Heart right ventricle (tissue), 16 donors: ENCODE measurements at regions not wholly inside any gene's neighbourhood (a gene's known extent, or its start where the extent isn't known, plus 50 kb on each side); places are given as distances from the start of the nearest gene placed in this dataset.

Experiments
- ATAC-seq, 8 donors: fragments of 200-7000 bp; cut with Tn5 transposase; one replicate each; pipeline ENCODE4 v1.9.1; 2020; ENCODE audit warnings: mild to moderate bottlenecking in 8 of 8, moderate library complexity in 8 of 8, moderate number of reproducible peaks in 1 of 8
- DNase-seq, 2 donors: peaks; one replicate each; pipeline ENCODE4 v3.0.0-alpha.2; 2020
- H3K27ac ChIP-seq, 10 donors: fragments of 200-600 bp; sonication (generic) in 2 of 10; one replicate each; pipeline versions ENCODE4 v1.5.0 to v1.8.0; 2020 to 2022; ENCODE audit warnings: mild to moderate bottlenecking in 3 of 10
- H3K27me3 ChIP-seq, 7 donors: fragments of 200-600 bp; one replicate each; pipeline ENCODE4 v1.8.0; 2021 to 2022; ENCODE audit warnings: mild to moderate bottlenecking in 2 of 7
- H3K36me3 ChIP-seq, 9 donors: fragments of 200-600 bp; sonication (generic) in 1 of 9; one replicate each; pipeline versions ENCODE4 v1.5.0 to v1.8.0; 2020 to 2022; ENCODE audit warnings: mild to moderate bottlenecking in 2 of 9
- H3K4me1 ChIP-seq, 9 donors: fragments of 200-600 bp; sonication (generic) in 1 of 9; one replicate each; pipeline versions ENCODE4 v1.5.0 to v1.8.0; 2020 to 2022; ENCODE audit warnings: mild to moderate bottlenecking in 4 of 9
- H3K4me3 ChIP-seq, 10 donors: fragments of 200-600 bp; sonication (generic) in 2 of 10; one replicate each; pipeline versions ENCODE4 v1.5.0 to v1.8.0; 2020 to 2022; ENCODE audit warnings: mild to moderate bottlenecking in 7 of 10, moderate library complexity in 2 of 10
- H3K9me3 ChIP-seq, 11 donors: fragments of 200-600 bp in 10 of 11; sonication (generic) in 2 of 11; one replicate each; pipeline versions ENCODE4 v1.5.0 to v1.8.0; 2013 to 2022; ENCODE audit warnings: mild to moderate bottlenecking in 2 of 11, control low read depth in 1 of 11, moderate library complexity in 1 of 11
- WGBS, 2 donors: extraction: QIAGEN DNeasy Blood & Tissue Kit; methylation state at CpG; one replicate each; pipeline ENCODE4 v1.1.7; 2013; ENCODE audit warnings: inconsistent platforms in 1 of 2; 5-methylcytosine and 5-hydroxymethylcytosine counted together
- intact Hi-C, 10 donors: fragments of 100-400 bp; cut with DNase I; formaldehyde crosslinking; loops; one replicate each; pipeline versions ENCODE4 v1.11.1 to v1.14.2; 2022
- TF ChIP-seq, protein P1 (sequence below), 9 donors: fragments of 200-600 bp; sonication (generic) in 2 of 9; IDR thresholded peaks; one replicate each; pipeline versions ENCODE4 v1.5.0 to v1.8.0; 2021 to 2022; ENCODE audit warnings: antibody characterized with exemption in 9 of 9, mild to moderate bottlenecking in 5 of 9, moderate library complexity in 1 of 9
- donor health status: Arrhythmogenic right ventricular cardiomyopathy.
- donor health status: ischemic (EF 13 %, LVEDD 7.1; RV severe dilation, severe dysfunction).
- donor health status: healthy with polysubstance abuse.
- donor health status: DM: no; HTN: yes; CAD: no.
- donor health status: DM: no; HTN: no; CAD: no.
- donor health status: ischemic (EF 25% LVEDD 6.9; RV normal size, moderate dysfunction).
- donor health status: ischemic (EF 25% LVEDD 5.7; RV mildly dilated, moderate dysfunction).
- donor health status: healthy.
- donor health status: DM: yes; HTN: yes; CAD: no.
- donor health status: Ischemic cardiomyopathy.
- donor health status: ischemic (EF 35%, LVEDD 5.7; RV mildly dilated, moderate dysfunction).
- donor health status: nonischemic (EF 11% LVEDD 7.7; RV severe dilation, severe dysfunction).
- donor health status: DM: yes; HTN: yes; CAD: no.
- donor health status: PGD.
- donor health status: ischemic (EF 29% LVEDD 5.4; RV normal size, mild dysfunction).
- donor health status: nonischemic (EF 23%, LVEDD 6.1; RV moderate dilation, normal function).

DNA sequence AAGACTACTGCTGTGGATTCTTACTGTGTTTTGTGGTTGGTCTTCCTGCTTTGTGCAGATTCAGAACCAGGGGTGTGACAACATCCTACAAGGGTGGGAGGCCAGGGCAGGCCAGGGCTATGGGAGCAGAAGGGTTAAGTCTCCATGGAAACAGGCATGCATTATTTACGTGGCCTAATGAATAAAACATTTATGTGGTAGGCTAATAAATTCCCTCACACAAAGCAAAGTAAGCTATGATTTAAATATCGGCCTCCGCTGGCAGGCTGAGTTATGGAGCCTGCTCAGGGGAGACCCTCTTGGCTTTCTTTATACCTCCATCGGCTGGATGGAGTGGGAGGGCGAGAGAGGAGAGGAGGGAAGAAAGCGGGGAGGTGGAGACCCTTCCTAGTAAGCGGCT, 230.3 kb upstream of the MVB12B start:
- H3K36me3 ChIP-seq, result no peaks in the 10 kb centered on the region
- 75 to 78% methylated on average over 7 of the region's 7 CpGs for WGBS, 2 donors
- TF ChIP-seq, protein P1, sequence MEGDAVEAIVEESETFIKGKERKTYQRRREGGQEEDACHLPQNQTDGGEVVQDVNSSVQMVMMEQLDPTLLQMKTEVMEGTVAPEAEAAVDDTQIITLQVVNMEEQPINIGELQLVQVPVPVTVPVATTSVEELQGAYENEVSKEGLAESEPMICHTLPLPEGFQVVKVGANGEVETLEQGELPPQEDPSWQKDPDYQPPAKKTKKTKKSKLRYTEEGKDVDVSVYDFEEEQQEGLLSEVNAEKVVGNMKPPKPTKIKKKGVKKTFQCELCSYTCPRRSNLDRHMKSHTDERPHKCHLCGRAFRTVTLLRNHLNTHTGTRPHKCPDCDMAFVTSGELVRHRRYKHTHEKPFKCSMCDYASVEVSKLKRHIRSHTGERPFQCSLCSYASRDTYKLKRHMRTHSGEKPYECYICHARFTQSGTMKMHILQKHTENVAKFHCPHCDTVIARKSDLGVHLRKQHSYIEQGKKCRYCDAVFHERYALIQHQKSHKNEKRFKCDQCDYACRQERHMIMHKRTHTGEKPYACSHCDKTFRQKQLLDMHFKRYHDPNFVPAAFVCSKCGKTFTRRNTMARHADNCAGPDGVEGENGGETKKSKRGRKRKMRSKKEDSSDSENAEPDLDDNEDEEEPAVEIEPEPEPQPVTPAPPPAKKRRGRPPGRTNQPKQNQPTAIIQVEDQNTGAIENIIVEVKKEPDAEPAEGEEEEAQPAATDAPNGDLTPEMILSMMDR (IDR thresholded peaks at IDR 0.05), result no peak
- H3K27me3 ChIP-seq, result peaks cover 0 to 9% (median 0%) of the 10 kb centered on the region in 7 donors
- DNase-seq, result no peak
- H3K4me1 ChIP-seq, result no peaks in the 10 kb centered on the region
- H3K4me3 ChIP-seq, result no peak overlapping the region
- no peak for ATAC-seq
- intact Hi-C loops, result no loop called here
- H3K9me3 ChIP-seq, result peaks cover 0 to 17% (median 0%) of the 10 kb centered on the region in 11 donors
- no peak overlapping the region for H3K27ac ChIP-seq

DNA sequence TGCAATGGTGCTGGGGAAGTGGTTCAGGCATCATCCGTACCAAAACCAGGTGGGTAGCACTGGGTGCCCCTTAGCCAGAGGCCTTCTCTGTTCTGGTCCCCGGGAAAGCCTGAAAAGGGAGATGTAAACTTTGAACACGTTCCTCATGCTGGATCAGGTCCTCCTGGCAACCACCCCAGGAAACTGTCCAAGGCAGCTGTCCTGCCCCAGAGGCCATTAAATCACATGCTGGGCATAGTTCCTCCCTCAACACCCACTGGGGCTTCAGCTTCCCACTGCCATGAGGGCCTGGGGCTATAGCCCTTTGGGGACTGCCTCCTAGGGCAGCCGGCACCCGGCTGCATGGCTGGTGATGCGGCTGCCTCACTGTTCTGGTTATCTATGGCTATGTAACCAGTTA, 228.9 kb upstream of the MVB12B start:
- Histone ChIP-seq H3K27me3 (peaks cover 0 to 5% (median 0%) of the 10 kb centered on the region in 7 donors), H3K4me3 (no peak overlapping the region), H3K4me1 (no peaks in the 10 kb centered on the region), H3K36me3 (no peaks in the 10 kb centered on the region), H3K27ac (no peak overlapping the region), H3K9me3 (peaks cover 0 to 17% (median 0%) of the 10 kb centered on the region in 11 donors)
- 67 to 70% methylated on average over 6 of the region's 6 CpGs for WGBS, 2 donors
- intact Hi-C loops, result no loop called here
- ATAC-seq (peak in 3 of 8 donors; percentile 25 to 35 (median 27)), DNase-seq (peak in 1 of 2 donors; percentile 9)
- TF ChIP-seq, protein P1 (IDR thresholded peaks at IDR 0.05), result no peak

DNA sequence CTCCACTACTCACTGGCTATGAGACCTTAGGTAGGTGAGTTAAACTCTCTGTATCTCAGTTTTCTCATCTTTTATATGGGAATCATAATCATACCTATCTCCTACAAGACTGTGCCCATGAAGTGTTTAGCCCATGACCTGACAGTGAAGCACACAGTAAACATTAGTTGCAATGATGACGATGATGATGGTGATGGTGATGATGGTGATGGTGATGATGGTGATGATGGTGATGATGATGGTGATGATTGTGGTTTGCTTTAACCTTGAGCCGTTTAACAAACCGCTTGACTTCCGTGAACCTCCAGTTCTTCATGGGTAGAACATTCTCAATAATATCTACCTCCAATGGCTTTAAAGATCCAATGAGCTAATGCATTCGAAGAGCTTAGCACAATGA, 220.2 kb upstream of the MVB12B start:
- Histone ChIP-seq H3K27ac (no peak overlapping the region), H3K4me3 (no peak overlapping the region), H3K4me1 (no peaks in the 10 kb centered on the region), H3K36me3 (no peaks in the 10 kb centered on the region), H3K27me3 (peaks cover 0 to 19% (median 4%) of the 10 kb centered on the region in 7 donors), H3K9me3 (no peaks in the 10 kb centered on the region)
- TF ChIP-seq, protein P1 (IDR thresholded peaks at IDR 0.05), result no peak
- ATAC-seq, result no peak
- DNase-seq, result no peak
- 92 to 94% methylated on average over 5 of the region's 5 CpGs for WGBS, 2 donors
- intact Hi-C loops, result no loop called here

DNA sequence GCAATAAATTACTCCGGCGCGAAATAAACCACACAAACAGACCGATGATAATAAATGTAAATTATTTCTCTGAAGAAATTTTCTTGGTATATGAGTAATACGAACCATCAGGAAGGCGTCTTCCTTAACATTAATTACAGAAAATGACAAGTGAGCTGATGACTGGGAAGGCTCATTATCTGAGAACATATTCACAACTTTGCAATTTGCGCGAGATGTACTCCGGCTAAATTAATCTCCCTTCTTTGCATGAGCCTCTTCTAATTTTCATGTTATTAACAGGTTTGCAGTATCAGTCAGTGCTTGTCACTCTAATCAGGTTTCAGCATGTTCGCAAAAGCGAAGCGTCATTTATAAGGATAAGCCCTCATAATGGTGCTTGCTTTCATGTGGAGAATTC, 218.9 kb upstream of the MVB12B start:
- Histone ChIP-seq H3K9me3 (no peaks in the 10 kb centered on the region), H3K27ac (no peak overlapping the region), H3K4me3 (no peak overlapping the region), H3K4me1 (no peaks in the 10 kb centered on the region), H3K36me3 (no peaks in the 10 kb centered on the region), H3K27me3 (peaks cover 0 to 19% (median 4%) of the 10 kb centered on the region in 7 donors)
- ATAC-seq, result no peak
- no peak for DNase-seq
- intact Hi-C loops, result no loop called here
- TF ChIP-seq, protein P1 (IDR thresholded peaks at IDR 0.05), result no peak
- 96% methylated on average over 12 of the region's 12 CpGs for WGBS, 2 donors
